Astrocyte (in vitro differentiated cells and primary cell): ENCODE measurements at regions not wholly inside any gene's neighbourhood (a gene's known extent, or its start where the extent isn't known, plus 50 kb on each side); places are given as distances from the start of the nearest gene placed in this dataset.

Source experiments
- DNase-seq: peaks from one replicate; pipeline ENCODE4 v3.0.0-alpha.2; 2010; ENCODE audit warnings: low read depth
- FAIRE-seq: peaks from 2 replicates; lab custom pipeline; 2011; peaks lifted over from hg19 to GRCh38; lab: Jason Lieb, UNC
- H2AFZ ChIP-seq: 2 replicates; pipeline ENCODE4 v1.6.0; 2012; ENCODE audit warnings: low read depth, low read length, inconsistent platforms
- H3K27ac ChIP-seq: 2 replicates; pipeline ENCODE4 v1.5.1; 2011; ENCODE audit warnings: low read depth, low read length, inconsistent platforms
- H3K27me3 ChIP-seq: 2 replicates; pipeline ENCODE4 v1.6.0; 2011; ENCODE audit warnings: low read length, inconsistent platforms; ENCODE audit not compliant: insufficient read depth
- H3K36me3 ChIP-seq: 2 replicates; pipeline ENCODE4 v1.5.1; 2011; ENCODE audit warnings: low read length, inconsistent platforms; ENCODE audit not compliant: insufficient read depth
- H3K4me1 ChIP-seq: 2 replicates; pipeline ENCODE4 v1.5.1; 2011; ENCODE audit warnings: low read length, inconsistent platforms; ENCODE audit not compliant: insufficient read depth
- H3K4me2 ChIP-seq: 2 replicates; pipeline ENCODE4 v1.6.0; 2012; ENCODE audit warnings: low read length, inconsistent platforms
- H3K4me3 ChIP-seq: 2 replicates; pipeline ENCODE4 v1.5.1; 2011; ENCODE audit warnings: low read depth, mild to moderate bottlenecking, low read length, inconsistent platforms; ENCODE audit not compliant: insufficient read depth
- H3K79me2 ChIP-seq: 2 replicates; pipeline ENCODE4 v1.6.0; 2012; ENCODE audit warnings: mild to moderate bottlenecking, low read length, inconsistent platforms; ENCODE audit not compliant: insufficient read depth
- H3K9ac ChIP-seq: 2 replicates; pipeline ENCODE4 v1.6.0; 2012; ENCODE audit warnings: mild to moderate bottlenecking, low read length, inconsistent platforms
- H3K9me3 ChIP-seq: 2 replicates; pipeline ENCODE4 v1.5.1; 2012; ENCODE audit warnings: low read depth, mild to moderate bottlenecking, low read length, inconsistent platforms; ENCODE audit not compliant: insufficient read depth
- H4K20me1 ChIP-seq: 2 replicates; pipeline ENCODE4 v1.6.0; 2012; ENCODE audit warnings: low read length, inconsistent platforms; ENCODE audit not compliant: insufficient read depth
- H3K27ac Mint-ChIP-seq: one replicate; pipeline ENCODE4 v1.8.0; 2021; ENCODE audit warnings: mild to moderate bottlenecking, mixed read lengths; ENCODE audit not compliant: unreplicated experiment
- H3K27me3 Mint-ChIP-seq: one replicate; pipeline ENCODE4 v1.8.0; 2021; ENCODE audit warnings: low read depth, mixed read lengths; ENCODE audit not compliant: unreplicated experiment
- H3K36me3 Mint-ChIP-seq: one replicate; pipeline ENCODE4 v1.8.0; 2021; ENCODE audit warnings: low read depth, mixed read lengths; ENCODE audit not compliant: unreplicated experiment
- H3K4me1 Mint-ChIP-seq: one replicate; pipeline ENCODE4 v1.8.0; 2021; ENCODE audit warnings: low read depth, mixed read lengths; ENCODE audit not compliant: unreplicated experiment
- H3K4me3 Mint-ChIP-seq: one replicate; pipeline ENCODE4 v1.8.0; 2021; ENCODE audit warnings: mild to moderate bottlenecking, moderate library complexity, mixed read lengths; ENCODE audit not compliant: unreplicated experiment
- H3K9me3 Mint-ChIP-seq: one replicate; pipeline ENCODE4 v1.8.0; 2021; ENCODE audit warnings: mild to moderate bottlenecking, mixed read lengths; ENCODE audit not compliant: unreplicated experiment
- EZH2 ChIP-seq: IDR thresholded peaks from 2 replicates; pipeline ENCODE4 v1.6.1; 2012; ENCODE audit warnings: mild to moderate bottlenecking, low read length, inconsistent platforms; ENCODE audit not compliant: insufficient read depth
- TF ChIP-seq, protein P1 (sequence below): IDR thresholded peaks from 2 replicates; pipeline ENCODE4 v1.5.1; 2011; ENCODE audit warnings: low read depth, mild to moderate bottlenecking, inconsistent platforms, low read length, moderate library complexity; ENCODE audit not compliant: insufficient read depth

DNA sequence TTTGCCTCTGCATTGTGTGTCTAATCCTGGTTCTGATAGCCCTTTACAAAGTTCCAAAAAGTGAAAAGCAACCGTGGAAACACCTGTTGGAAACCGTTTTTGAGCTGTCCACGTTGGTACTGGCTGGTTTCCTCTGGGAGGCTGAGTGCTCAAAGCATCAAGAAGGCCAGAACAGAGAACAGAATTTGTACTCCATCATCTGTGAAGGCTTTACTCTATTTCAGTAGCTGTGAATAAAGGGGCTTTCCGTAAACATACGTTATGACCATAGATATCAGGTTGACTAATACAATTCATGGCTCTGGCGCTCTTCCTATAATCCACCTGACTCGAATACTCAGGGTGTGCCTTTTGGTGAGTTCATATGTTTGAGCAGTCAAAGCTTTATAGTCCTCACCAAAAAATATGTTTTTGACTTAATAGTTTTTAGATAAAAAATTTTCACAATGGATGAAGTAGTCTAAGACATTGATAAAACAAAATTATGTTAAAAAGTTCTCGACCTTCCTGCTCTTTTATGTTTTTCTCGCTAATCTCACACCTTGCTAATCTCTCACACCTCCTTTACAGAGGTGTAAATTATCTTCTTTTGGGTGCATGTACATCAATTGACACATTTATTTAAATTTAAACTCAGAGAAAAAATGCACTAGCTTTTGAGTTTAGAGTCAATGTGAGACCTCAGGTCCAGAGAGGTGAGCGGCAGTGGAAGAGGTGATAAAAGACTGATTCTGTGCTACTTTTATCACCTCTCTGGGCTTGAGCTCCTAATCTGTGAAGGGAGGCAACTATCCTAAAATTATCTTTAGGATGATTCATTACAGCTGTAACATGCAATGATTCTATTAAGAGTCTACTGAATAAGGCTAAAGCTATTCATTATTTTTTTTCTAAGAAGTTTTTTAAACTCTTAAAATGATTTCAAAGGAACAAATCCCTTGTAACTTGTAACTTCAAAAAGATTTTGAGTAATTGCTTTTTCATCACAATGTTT is 65.3 kb downstream of the CXCR4 start:
- Histone ChIP-seq H3K27ac (no peak overlapping the region), H4K20me1 (no peaks in the 10 kb centered on the region), H3K4me2 (no peak overlapping the region), H3K4me3 (no peak overlapping the region), H3K79me2 (no peaks in the 10 kb centered on the region), H3K27me3 (no peaks in the 10 kb centered on the region), H3K36me3 (no peaks in the 10 kb centered on the region), H3K9ac (no peak overlapping the region), H3K4me1 (no peaks in the 10 kb centered on the region), H3K9me3 (no peaks in the 10 kb centered on the region), H2AFZ (no peak overlapping the region)
- H3K4me1 Mint-ChIP-seq = no peaks in the 10 kb centered on the region
- no peak for TF ChIP-seq EZH2
- TF ChIP-seq, protein P1, sequence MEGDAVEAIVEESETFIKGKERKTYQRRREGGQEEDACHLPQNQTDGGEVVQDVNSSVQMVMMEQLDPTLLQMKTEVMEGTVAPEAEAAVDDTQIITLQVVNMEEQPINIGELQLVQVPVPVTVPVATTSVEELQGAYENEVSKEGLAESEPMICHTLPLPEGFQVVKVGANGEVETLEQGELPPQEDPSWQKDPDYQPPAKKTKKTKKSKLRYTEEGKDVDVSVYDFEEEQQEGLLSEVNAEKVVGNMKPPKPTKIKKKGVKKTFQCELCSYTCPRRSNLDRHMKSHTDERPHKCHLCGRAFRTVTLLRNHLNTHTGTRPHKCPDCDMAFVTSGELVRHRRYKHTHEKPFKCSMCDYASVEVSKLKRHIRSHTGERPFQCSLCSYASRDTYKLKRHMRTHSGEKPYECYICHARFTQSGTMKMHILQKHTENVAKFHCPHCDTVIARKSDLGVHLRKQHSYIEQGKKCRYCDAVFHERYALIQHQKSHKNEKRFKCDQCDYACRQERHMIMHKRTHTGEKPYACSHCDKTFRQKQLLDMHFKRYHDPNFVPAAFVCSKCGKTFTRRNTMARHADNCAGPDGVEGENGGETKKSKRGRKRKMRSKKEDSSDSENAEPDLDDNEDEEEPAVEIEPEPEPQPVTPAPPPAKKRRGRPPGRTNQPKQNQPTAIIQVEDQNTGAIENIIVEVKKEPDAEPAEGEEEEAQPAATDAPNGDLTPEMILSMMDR = no peak
- no peaks in the 10 kb centered on the region for H3K36me3 Mint-ChIP-seq
- no peak for DNase-seq
- no peaks in the 10 kb centered on the region for H3K27me3 Mint-ChIP-seq
- FAIRE-seq = no peak
- H3K27ac Mint-ChIP-seq = no peak overlapping the region
- no peak overlapping the region for H3K4me3 Mint-ChIP-seq
- peaks cover 2% of the 10 kb centered on the region for H3K9me3 Mint-ChIP-seq

DNA sequence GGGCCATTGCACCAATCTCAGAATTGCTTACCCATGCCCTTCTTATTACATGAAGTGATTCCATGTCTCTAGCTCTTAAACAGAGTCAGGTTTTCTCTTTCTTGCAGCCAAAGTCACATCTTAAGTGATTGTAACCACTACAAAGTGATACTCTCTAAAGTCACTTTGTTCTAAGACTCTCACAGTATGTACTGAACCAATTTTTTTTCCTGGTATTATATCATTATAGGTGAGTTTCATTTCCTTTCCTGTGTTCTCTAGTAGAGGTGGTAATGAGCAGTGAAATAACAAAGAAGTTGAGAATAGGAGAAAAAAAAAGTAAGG is 66.3 kb upstream of the DARS1 start:
- no peaks in the 10 kb centered on the region for H3K36me3 Mint-ChIP-seq
- TF ChIP-seq, protein P1 = no peak
- TF ChIP-seq EZH2 = no peak
- Histone ChIP-seq H3K4me1 (no peaks in the 10 kb centered on the region), H3K9ac (no peak overlapping the region), H3K4me2 (no peak overlapping the region), H3K4me3 (no peak overlapping the region), H2AFZ (no peak overlapping the region), H3K79me2 (no peaks in the 10 kb centered on the region), H3K9me3 (no peaks in the 10 kb centered on the region), H3K36me3 (no peaks in the 10 kb centered on the region), H3K27ac (no peak overlapping the region), H4K20me1 (no peaks in the 10 kb centered on the region), H3K27me3 (no peaks in the 10 kb centered on the region)
- no peaks in the 10 kb centered on the region for H3K27me3 Mint-ChIP-seq
- FAIRE-seq = no peak
- no peaks in the 10 kb centered on the region for H3K4me1 Mint-ChIP-seq
- H3K9me3 Mint-ChIP-seq = no peaks in the 10 kb centered on the region
- H3K4me3 Mint-ChIP-seq = no peak overlapping the region
- H3K27ac Mint-ChIP-seq = no peak overlapping the region
- DNase-seq = no peak
